ENCODE measurements at regions not wholly inside any gene's neighbourhood (a gene's known extent, or its start where the extent isn't known, plus 50 kb on each side); places are given as distances from the start of the nearest gene placed in this dataset.
"Not testable (repeated sequence)": the region's sequence is repeated elsewhere in the genome, so short reads cannot be mapped to it uniquely, and the experiment has no call there.

- not testable (repeated sequence) for DNase-seq
Measured at GRCh38 chr7:55743454-55743717, 119.2 kb downstream of the SEPTIN14 start.

DNA sequence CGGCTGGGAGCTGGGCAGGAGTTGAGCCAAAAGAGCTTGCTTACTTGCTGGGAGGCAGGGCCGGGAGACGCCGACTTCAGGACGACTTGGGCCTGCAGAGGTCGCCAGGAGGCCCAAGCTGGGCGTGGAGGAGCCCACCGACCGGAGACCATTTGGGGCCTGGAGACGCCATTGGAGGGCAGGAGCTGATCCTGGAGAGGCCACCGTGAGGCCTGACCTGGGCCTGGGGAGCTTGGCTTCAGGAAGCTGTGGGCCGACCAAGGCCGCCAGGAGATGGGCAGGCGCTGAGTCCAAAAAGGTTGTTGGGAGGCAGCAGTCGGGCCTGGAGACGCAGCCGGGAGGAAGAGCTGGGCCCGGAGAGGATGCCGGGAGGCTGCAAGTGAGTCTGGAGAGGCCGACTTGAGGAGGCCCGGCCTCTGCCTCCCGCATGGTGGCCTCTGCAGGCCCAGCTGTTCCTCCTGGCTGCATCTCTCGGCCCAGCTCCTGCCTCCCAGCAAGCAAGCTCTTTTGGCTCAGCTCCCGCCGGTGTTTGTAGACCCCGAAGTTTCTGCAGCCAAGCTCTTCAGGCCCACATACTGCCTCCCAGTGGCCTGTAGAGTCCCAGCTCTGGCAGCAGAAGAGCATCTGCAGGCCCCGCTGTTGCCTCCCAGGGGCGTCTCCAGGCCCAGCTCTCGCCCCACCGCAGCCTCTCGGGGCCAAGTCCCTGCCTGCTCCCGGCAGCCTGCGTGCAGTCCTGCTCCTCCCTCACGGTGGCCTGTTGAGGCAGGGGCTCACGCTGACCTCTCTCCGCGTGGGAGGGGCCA lies 119.7 kb downstream of the SEPTIN14 start:
- not testable (repeated sequence) for DNase-seq

DNA sequence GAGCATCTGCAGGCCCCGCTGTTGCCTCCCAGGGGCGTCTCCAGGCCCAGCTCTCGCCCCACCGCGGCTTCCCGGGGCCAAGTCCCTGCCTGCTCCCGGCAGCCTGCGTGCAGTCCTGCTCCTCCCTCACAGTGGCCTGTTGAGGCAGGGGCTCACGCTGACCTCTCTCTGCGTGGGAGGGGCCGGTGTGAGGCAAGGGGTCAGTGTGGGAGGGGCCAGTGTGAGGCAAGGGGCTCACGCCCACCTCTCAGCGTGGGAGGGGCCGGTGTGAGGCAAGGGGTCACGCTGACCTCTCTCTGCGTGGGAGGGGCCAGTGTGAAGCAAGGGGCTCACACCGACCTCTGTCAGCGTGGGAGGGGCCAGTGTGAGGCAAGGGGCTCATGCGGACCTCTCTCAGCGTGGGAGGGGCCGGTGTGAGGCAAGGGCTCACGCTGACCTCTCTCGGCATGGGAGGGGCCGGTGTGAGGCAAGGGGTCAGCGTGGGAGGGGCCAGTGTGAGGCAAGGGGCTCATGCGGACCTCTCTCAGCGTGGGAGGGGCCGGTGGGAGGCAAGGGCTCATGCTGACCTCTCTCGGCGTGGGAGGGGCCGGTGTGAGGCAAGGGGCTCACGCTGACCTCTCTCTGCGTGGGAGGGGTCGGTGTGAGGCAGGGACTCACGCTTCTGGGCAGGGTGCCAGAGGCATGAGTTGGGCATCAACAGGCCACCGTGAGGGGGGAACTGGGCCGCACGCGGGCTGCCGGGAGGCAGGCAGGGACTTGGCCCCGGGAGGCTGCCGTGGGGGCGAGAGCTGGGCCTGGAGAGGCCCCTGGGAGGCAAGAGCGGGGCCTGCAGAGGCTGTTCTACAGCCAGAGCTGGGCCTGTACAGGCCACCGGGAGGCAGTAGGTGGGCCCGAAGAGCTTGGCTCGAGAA lies 120.6 kb downstream of the SEPTIN14 start:
- not testable (repeated sequence) for DNase-seq

DNA sequence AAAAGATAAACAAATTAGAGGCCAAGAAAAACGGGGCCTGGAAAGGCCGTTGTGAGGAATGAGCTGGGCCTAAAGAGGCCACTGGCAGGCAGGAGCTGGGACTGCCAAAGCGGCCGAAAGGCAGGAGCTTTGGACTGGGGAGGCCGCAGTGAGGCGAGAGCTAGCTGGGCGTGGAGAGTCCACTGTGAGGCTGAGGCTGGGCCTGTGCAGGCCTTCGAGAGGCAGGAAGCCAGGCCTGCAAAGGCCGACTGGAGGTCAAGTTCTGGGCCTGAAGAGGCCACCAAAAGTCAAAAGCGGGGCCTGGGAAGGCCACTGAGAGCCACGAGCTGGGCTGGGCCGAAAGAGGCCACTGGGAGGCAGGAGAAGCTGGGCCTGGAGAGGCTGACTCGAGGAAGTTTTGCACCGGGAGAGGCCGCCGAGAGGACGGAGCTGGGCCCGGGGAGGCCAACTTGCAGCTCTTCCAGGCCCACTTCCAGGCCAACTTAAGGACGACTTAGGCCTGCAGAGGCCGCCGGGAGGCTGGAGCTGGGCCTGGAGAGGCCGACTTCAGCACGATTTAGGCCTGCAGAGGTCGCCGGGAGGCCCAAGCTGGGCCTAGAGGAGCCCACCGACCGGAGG lies 121.8 kb downstream of the SEPTIN14 start:
- DNase-seq: not testable (repeated sequence)

- DNase-seq: not testable (repeated sequence)
Measured at GRCh38 chr7:55740053-55740452, 122.5 kb downstream of the SEPTIN14 start.

GRCh38 chr7:55736641-55737221 lies 125.8 kb downstream of the SEPTIN14 start:
- not testable (repeated sequence) for DNase-seq

DNA sequence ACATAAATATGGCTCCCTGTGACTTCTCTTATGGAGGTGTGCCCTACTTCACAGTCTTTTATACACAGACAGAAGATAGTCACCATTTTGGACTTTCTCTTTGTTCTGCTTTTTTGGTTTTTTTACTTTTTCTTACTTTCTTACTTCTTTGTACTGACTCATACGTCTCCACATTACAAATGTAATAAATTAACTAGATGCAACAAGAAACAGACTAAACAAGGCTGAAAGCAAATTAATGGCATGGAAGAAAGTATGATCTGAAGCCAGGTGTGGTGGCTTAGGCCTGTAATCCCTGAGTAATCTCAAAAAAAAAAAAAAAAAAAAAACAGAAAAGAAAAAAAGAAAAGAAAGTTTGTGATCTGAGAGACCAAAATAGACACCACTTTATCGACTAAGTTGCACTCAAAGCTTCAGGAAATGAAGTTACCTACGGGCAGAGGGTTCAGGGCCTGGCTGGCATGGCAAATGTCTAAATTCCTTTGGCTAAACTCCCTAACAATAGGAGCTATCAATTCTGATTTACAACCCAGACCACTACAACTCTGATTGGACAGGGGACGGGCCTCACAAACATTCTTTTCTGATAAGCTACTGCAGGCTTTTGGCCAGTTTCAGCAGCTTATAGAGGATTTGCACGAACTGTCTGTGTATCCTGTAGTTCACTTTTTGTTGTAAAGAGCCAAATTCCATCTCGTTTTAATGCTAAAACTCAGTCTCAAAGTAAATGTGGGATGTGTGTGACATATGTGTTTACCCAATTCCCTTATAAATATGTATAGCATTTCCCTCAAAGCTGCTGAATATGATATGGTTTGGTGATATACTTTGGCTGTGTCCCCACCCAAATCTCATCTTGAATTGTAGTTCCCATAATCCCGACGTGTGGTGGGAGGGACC lies 129.1 kb downstream of the SEPTIN14 start:
- DNase-seq: no peak

- DNase-seq: no peak
Measured at GRCh38 chr7:55731931-55732330, 130.6 kb downstream of the SEPTIN14 start.

- DNase-seq: no peak
Measured at GRCh38 chr7:55730197-55730596, 132.4 kb downstream of the SEPTIN14 start.

GRCh38 chr7:55723621-55723941 lies 139.0 kb downstream of the SEPTIN14 start:
- peak; percentile 27 to 28 for DNase-seq

DNA sequence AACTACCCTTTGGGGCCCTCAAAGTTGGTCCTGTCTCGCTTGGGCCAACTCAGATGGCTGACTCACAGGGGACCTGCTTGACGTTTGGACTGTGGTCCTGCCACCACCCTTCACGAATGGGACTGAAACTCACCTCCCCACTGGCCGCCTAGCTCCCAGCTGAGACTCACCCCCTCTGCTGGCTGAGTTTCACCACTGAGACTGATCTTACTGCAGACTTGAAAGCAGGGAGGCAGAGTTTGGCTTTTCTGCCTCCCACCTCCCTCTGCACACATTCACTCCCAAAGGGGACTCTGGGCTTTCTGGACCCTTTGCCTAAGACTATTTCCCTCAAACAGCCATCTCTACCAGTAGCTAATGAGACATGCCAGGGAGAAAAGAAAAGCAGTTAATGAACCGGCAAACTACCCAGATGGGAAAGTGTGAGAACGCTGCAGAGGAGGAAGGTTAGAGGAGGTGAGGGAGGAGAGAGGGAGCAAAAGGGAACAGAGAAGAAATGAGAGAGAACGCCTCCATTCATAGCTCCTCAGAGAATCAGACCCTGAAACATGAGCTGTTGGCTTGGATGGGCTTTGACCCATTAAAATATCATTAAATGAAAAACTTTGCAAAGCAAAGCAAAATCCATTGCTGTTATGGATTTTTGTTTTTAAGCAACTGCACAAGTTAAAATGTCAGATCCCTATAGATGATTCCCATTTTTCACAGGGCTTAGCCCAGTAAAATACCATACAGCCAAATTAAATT lies 139.5 kb downstream of the SEPTIN14 start:
- peak; percentile 14 to 32 for DNase-seq

DNA sequence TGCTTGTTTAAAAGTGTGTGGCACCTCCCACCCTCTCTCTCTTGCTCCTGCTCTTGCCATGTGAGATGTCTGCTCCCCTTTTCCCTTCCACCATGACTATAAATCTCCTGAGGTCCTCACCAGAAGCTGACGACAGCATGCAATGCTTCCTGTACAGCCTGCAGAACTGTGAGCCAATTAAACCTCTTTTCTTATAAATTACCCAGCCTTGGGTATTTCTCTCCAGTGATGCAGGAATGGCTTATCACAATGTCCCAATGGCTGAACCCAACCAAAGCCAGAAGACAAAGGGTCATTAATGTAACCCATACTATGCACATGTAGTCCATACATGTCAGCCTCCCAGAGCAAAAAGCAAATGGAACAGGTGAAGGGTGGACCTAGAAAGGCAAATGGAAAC lies 141.5 kb downstream of the SEPTIN14 start:
- not testable (repeated sequence) for DNase-seq

DNA sequence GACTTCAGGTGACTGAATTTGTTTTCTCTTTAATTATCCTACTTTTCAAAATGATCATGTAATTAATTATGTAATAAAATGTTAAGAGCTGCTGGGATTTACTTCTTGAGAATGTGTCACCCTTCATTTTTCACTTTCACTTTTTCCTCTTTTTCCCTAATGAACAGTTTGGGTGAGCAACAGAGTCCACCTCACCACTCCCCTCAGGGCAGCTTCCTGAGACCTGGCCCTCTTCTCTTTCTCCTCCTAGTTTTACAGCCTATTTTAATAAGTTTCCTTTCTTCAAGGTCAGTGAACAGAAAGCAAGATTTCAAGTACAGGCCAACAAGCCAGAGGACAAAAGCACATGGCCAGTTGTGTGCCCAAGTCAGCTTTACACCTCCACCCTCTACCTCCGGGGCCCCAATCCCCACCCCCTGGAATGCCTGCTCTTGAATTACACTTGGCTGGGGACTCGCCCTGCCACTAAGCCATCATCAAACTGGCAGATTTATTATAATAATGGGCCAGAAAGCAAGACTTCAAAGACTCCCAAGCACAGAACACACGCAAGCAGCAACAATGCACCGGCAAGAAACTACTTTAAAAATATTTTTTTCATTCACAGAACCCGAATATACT lies 143.1 kb upstream of the VOPP1 start:
- not testable (repeated sequence) for DNase-seq

- DNase-seq: not testable (repeated sequence)
Measured at GRCh38 chr7:55714370-55714769, 142.1 kb upstream of the VOPP1 start.

- not testable (repeated sequence) for DNase-seq
Measured at GRCh38 chr7:55710312-55710711, 138.0 kb upstream of the VOPP1 start.

- not testable (repeated sequence) for DNase-seq
Measured at GRCh38 chr7:55708028-55708427, 135.7 kb upstream of the VOPP1 start.

GRCh38 chr7:55707410-55707809 lies 135.1 kb upstream of the VOPP1 start:
- not testable (repeated sequence) for DNase-seq

DNA sequence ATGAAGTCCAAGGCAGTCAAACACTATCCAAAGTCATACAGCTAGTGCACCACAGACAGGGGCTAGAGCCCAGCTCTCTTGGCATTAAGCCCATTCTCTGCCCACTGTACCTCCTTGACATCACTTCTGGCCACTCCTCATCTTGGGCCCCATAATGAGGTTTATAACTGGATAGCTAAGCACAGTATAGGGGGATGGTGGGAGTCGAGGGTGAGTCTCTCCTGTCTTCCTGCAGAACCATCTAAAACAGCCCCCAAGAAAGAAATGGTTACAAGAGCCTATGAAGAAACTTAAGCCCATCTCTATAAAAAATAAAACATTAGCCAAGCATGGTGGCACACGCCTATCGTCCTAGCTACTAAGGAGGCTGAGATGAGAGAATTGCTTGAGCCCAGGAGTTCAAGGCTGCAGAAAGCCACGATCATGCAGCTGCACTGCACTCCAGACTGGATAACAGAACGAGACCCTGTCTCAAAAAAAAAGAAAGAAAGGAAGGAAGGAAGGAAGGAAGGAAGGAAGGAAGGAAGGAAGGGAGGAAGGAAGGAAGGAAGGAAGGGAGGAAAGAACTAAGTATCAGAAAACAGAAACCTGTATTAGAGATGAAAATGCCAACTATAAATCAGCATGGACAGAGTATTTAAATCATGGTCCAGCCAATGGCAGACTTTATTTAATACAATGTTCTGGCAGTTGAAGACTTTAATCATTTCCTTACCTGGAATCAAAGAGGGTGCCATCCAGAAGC lies 134.3 kb upstream of the VOPP1 start:
- not testable (repeated sequence) for DNase-seq
